ENCODE measurements at regions not wholly inside any gene's neighbourhood (a gene's known extent, or its start where the extent isn't known, plus 50 kb on each side); places are given as distances from the start of the nearest gene placed in this dataset.

DNA sequence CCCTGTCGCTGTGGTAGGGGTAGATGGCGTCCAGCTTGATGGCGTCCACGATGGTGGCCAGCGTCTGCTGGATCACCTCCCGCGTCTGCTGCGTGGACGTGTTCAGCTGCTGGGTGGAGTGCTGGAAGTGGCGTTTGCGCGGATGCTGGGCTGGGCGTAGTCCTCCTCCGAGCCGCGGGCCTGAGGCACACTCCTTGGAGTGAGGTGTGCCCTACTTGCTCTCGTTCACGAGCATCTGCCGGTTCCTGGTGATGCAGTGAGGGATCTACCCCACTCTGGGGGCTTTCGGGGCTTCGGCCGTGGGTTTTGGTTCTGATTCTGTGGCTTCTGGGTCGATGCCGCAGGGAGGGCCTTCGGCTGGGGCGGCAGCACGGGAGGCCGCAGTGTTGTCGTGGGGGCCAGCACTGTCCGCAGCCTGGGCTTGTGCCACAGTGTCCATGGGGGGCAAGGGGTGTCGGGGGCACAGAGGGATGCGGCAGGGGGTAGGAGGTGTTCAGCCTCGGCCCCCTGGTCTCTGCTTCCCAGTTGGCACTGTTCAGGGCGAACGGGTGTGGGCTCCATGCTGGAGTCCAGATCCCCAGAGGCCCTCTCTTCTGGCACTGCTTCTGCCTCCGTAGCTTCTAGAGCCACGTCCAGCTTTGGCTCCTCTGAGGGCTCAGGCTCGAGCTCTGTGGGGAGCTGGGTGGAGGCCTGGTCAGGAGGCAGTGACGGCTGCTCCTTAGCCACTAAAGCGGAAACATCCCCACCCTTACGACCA is 890.6 kb upstream of the LRRTM1 start:
- TF ChIP-seq, protein P1, sequence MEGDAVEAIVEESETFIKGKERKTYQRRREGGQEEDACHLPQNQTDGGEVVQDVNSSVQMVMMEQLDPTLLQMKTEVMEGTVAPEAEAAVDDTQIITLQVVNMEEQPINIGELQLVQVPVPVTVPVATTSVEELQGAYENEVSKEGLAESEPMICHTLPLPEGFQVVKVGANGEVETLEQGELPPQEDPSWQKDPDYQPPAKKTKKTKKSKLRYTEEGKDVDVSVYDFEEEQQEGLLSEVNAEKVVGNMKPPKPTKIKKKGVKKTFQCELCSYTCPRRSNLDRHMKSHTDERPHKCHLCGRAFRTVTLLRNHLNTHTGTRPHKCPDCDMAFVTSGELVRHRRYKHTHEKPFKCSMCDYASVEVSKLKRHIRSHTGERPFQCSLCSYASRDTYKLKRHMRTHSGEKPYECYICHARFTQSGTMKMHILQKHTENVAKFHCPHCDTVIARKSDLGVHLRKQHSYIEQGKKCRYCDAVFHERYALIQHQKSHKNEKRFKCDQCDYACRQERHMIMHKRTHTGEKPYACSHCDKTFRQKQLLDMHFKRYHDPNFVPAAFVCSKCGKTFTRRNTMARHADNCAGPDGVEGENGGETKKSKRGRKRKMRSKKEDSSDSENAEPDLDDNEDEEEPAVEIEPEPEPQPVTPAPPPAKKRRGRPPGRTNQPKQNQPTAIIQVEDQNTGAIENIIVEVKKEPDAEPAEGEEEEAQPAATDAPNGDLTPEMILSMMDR (IDR thresholded peaks at IDR 0.05), result no peak
- no peak for TF ChIP-seq POLR2A (IDR thresholded peaks at IDR 0.05)

Data from heart left ventricle (tissue), 13 donors.